HG03442 (cell line): ENCODE measurements at regions not wholly inside any gene's neighbourhood (a gene's known extent, or its start where the extent isn't known, plus 50 kb on each side); places are given as distances from the start of the nearest gene placed in this dataset.

Experiments used
- ATAC-seq: cut with Tn5 transposase; IDR thresholded peaks from one replicate; pipeline ENCODE4 v1.9.1; 2021; ENCODE audit warnings: mild to moderate bottlenecking, moderate library complexity; ENCODE audit not compliant: unreplicated experiment

DNA sequence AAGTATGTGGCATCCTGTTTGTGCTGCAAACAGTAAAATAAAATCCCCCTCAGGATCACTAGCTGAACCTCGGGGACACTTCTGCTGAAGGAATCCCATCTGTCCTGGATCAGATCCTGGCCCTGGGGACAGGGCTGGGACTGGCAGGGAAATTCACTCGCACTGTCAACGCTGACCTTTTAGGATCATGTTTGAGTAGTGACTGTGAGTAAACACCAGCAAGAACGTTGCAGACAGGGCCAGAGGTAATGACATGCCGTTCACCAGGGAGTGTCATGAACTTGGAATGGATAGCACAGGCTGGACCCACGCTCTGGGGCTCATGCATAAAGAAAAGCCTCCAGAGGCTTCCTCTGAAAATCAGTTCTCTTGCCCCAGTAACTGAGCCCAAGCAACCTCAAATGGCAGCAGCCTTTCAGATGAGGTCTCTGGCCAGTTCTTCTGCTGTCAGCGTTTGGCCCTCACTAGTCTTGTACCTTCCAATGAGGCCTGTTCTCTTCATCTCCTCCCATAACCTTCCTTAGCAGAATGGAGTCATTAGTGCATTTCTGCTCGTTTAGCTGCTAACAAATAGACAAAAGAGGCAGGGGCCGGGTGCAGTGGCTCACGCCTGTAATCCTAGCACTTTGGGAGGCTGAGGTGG is 51.0 kb upstream of the BARX2 start:
- ATAC-seq, result no peak

DNA sequence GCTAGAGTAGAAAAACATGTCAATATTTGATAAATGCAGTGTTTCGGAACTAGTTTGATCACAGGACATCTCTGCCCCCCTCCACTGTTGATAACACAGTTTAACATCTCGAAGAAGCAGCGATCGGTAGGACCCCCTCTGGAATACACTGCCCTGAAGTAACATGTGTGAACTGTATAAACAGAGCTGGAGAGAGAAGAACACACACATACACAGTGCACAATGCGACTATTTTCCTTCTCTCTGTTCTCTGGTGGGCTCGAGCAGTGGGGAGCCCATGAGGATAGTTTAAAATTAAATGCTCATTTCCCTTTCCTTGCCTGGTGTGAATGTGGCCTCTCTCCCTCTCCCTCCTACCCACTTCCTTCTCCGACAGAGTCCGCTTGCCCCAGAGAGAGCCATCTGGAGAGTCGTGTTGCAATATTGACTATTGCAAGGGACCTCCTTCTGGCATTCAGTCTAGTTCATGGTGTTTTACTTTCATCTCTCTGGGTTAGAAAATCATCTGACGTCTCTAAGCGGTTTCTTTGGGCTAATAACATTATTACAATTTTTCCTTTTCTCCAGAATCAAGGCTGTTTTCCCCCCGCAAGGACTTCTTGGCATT is 51.6 kb upstream of the BARX2 start:
- no peak for ATAC-seq

DNA sequence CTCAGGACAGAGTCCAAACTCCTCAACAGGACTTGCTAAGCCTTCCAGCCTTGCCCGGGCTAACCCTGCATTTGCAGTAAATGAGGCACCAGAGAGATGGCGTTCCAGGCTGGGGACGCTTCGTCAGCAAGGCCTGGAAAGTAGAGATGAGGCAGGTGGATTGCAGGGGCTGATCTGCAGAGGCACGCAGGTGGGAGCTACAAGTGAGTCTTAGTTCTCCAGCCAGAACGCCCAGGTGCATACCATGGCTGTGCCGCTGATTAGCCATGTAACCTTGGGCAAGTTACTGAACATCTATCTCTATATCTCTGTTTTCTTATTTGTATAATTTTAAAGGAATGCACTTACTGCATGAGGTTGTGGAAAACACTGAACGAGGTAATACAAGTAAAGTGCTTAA is 52.7 kb upstream of the BARX2 start:
- ATAC-seq, result no peak

GRCh38 chr11:129321076-129321475 is 54.6 kb upstream of the BARX2 start:
- ATAC-seq, result no peak

- no peak for ATAC-seq
Observed at GRCh38 chr11:129320494-129320893, 55.2 kb upstream of the BARX2 start.

- no peak for ATAC-seq
Observed at GRCh38 chr11:129319751-129320150, 55.9 kb upstream of the BARX2 start.

DNA sequence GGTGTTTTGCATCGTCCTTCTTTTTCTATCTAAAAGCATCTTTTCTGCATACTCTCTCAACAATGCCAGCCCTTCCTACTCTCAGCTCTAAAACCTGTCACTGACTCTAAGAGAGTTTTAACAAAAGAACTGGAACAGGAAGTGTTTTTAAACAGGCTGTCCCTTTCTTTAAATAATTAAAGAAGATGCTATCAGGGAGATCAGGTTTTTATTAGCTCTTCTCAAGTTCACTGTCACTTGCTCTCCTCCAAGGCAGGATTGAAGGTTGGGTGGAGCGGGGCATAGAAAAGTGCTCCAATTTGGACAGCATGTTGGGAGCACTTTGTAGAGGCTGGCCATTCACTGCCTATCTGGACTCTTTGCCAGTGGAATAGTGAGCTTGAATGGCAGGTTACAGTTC is 56.4 kb upstream of the BARX2 start:
- ATAC-seq, result no peak

DNA sequence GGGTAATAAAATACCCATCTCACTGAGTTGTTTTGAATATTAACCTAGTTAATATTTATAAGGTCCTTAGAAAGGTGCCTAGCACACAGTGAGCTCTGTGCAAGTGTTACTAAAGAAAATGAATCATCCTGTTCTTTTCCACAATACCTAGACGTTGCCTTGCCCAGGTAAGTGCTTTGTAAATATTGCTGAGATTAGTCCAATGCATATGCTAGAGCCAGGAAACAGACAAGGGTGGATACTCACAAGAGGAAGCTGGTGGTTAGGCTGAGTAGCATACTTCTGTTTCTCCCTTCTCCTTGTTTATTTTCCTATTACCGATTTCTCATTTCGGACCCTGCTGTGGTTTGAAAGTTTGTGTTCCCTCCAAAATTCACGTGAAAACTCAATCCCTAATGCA is 58.1 kb upstream of the BARX2 start:
- ATAC-seq, result no peak

GRCh38 chr11:129316781-129317180 is 58.9 kb upstream of the BARX2 start:
- ATAC-seq, result no peak

DNA sequence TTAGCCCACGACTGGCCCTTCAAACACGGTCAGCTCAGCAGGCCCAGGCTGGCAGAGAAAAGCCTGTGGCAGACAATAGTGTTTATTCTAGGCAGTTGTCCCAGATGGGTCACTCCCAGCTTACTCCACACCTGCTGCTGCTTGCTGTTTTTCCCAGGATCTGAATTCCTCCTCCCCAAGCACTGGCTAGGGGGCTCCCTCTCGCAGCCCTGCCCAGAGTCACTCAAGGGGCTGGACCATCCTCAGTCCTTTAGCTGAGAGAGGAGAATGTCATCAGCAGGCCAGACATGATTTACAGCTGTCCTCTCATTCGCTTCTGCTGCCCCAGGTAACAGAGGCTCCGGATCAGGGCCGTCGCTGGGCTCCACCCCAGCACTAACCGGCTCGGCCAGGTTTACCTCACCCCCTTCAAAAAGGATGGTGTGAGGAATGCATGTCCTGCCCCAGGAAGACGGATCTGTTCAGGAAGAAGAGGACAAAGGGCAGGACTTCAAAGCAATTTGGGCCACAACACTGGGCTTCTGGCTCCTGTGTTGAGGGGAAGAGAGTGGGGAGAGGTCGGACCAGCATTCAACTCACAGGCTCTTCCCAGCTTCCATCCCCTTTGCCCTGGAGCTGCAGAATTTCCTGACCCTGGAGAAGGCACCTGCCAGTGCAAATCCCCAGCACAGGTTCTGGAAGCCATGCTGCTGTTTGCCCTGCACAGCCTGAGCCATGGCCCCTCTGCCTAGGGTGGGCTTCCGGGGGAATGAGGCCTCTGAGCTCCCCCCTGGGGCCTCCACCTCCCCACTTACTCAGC is 59.7 kb upstream of the BARX2 start:
- ATAC-seq, result no peak

GRCh38 chr11:129314371-129314770 is 61.3 kb upstream of the BARX2 start:
- ATAC-seq, result no peak

- ATAC-seq, result no peak
Observed at GRCh38 chr11:129313541-129314297, 61.9 kb upstream of the BARX2 start.

- no peak for ATAC-seq
Observed at GRCh38 chr11:129312730-129313503, 62.7 kb upstream of the BARX2 start.

- ATAC-seq, result no peak
Observed at GRCh38 chr11:129308241-129308865, 67.3 kb upstream of the BARX2 start.

GRCh38 chr11:129307162-129307561 is 68.5 kb upstream of the BARX2 start:
- no peak for ATAC-seq

- ATAC-seq, result no peak
Observed at GRCh38 chr11:129302386-129303101, 73.1 kb upstream of the BARX2 start.

DNA sequence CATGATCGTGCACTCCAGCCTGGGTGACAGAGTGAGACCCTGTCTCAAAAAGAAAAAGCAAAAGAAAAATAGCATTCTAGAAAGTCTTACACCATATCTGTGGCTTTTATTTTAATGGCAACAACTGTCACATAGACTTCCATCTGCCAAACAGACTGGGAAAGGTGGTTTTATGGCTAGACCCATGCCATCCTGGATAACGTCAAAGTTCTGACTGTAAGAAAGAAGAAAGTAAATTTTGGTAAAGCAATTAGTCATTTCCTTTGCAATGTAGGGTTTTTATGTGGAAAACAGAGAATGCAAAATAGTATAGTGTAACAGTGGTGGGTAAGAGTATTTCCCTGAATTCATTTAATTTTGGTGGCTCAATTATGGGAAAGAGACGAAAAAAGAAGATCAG is 75.5 kb upstream of the BARX2 start:
- ATAC-seq, result no peak

GRCh38 chr11:129298988-129299387 is 76.7 kb upstream of the BARX2 start:
- no peak for ATAC-seq

GRCh38 chr11:129295746-129296145 is 79.9 kb upstream of the BARX2 start:
- ATAC-seq, result no peak

GRCh38 chr11:129292771-129293170 is 82.9 kb upstream of the BARX2 start:
- no peak for ATAC-seq
